GM20000 (cell line): ENCODE measurements at regions not wholly inside any gene's neighbourhood (a gene's known extent, or its start where the extent isn't known, plus 50 kb on each side); places are given as distances from the start of the nearest gene placed in this dataset.

Experiments used
- DNase-seq: peaks from one replicate; pipeline ENCODE4 v3.0.0; 2012; ENCODE audit warnings: low spot score
- TF ChIP-seq, protein P1 (sequence below): IDR thresholded peaks from 2 replicates; pipeline ENCODE4 v1.5.1; 2012; ENCODE audit warnings: mild to moderate bottlenecking, control low read depth; ENCODE audit errors: extremely low read depth, missing control alignments

DNA sequence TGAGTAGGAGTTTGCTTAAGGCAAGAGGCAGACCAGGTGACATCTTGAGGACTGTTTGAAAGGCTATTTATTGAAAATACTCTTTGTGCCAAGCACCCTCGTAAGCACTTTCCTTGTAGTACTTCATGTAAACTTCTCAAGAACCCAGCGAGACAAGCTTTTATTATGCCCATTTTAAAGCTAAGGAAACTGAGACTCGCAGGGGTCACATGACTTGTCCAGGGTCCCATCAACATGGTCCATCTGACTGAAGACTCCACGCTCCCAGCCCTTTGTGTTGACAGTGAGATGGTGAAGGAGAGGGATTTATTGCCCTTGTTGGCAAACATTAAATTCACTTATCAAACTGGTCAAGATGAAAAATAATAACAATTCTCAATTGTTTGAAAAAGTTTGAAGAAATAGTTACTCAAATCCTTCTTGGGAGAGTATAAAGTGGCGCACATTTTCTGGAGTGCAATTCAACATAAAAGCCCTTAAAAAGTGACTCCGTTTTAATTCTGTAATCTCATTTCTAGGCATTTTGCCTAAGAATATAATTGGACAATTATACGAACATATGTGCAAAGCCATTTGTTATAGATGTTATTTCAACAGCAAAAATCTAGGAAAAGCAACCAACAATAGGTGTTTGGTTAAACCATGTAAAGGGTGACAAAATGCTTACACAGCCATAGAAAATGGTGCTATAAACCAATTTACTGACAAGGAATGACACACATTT, 270.5 kb upstream of the NCKAP5 start:
- TF ChIP-seq, protein P1, sequence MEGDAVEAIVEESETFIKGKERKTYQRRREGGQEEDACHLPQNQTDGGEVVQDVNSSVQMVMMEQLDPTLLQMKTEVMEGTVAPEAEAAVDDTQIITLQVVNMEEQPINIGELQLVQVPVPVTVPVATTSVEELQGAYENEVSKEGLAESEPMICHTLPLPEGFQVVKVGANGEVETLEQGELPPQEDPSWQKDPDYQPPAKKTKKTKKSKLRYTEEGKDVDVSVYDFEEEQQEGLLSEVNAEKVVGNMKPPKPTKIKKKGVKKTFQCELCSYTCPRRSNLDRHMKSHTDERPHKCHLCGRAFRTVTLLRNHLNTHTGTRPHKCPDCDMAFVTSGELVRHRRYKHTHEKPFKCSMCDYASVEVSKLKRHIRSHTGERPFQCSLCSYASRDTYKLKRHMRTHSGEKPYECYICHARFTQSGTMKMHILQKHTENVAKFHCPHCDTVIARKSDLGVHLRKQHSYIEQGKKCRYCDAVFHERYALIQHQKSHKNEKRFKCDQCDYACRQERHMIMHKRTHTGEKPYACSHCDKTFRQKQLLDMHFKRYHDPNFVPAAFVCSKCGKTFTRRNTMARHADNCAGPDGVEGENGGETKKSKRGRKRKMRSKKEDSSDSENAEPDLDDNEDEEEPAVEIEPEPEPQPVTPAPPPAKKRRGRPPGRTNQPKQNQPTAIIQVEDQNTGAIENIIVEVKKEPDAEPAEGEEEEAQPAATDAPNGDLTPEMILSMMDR = no peak
- no peak for DNase-seq

DNA sequence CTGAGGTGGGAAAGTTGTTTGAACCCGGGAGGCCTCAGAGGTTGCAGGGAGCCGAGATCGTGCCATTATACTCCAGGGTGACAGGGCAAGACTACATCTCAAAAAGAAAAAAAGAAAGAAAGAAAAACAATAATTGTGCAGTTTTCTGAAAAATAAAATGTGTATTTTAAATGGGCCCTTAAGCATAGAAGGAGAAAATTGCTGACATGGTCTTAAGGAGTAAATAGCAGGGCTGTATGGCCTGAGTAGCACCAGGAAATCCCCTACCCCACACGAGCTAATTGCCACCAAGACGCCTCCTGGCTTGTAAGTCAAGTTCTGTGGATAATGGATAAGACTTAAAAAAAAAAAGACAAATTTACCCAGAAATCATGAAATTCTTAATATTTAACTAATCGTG, 271.4 kb upstream of the NCKAP5 start:
- TF ChIP-seq, protein P1 = no peak
- no peak for DNase-seq

DNA sequence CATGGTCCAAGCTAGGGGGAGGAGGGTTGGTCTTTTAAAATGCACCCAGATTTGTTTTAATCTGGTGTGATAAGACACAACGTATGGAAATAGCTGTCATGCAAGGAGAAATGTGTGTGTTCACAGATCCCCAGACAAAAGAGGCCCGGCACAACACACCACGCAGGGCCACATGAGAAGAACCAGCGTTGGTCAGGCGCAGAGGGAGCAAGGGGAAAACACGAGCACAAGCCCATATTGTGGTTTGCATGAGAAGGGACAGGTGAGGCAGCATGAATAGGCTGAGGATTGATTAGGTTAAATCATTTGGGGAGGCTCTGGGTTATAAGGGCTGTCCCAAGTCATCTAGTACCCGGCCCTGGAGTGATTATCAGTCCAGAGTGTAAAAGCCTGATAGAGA, 272.5 kb upstream of the NCKAP5 start:
- TF ChIP-seq, protein P1 = no peak
- DNase-seq = no peak

DNA sequence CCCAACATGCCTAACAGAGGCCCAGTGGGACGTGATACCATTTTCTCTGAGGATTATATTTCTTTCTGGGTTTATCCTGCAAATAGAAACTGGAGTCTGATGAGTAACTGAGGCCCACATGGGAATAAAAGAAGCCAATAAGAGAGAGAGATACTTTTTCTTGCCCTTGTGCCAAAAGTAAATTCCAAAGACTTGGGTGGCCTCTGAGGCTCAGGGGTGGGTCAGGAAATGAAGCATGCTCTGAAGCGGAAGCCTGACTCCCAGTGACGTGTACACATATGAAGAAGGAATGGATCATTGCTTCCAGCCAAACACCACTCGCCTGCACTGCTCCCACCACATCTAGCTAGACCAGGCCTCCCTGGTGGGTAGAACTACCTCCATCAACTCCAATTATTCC, 273.6 kb upstream of the NCKAP5 start:
- TF ChIP-seq, protein P1 = no peak
- DNase-seq = no peak

DNA sequence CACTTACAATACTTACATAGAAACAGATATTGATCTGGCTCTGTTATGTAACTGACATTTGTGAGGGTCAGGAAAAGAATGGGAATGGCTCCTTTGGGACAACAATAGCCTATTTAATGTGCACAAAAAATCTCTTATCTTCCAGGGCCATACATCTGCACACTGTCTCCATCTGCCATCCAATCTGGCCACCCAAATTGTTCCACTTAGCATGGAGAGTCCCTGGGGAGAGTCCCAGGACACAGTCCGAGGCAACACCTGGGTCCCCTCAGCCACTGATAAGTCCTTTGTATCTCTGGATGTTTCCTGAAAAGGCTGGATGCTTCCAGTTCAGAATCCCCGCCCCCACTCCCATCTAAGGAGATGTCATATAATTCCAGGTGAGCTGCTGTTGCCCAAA, 274.2 kb upstream of the NCKAP5 start:
- TF ChIP-seq, protein P1 = no peak
- no peak for DNase-seq

DNA sequence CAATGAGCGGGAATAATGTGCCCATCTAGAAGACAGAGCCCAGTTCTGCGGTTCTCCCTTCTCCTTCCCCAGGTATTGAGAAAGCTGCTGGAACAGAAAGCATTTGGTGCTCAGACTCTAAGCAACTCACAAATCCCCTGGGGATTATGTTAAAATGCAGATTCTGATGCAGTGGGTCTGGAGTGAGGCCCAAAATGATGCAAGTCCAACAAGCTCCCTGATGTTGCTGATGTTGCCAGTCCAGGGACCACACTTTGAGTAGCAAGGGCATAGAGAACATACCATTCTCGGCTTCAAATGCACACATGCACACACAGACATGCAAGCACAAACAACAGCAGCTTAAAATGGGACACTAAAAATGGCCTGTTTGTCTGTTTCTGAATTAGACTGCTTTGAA, 274.8 kb upstream of the NCKAP5 start:
- no peak for DNase-seq
- TF ChIP-seq, protein P1 = no peak

DNA sequence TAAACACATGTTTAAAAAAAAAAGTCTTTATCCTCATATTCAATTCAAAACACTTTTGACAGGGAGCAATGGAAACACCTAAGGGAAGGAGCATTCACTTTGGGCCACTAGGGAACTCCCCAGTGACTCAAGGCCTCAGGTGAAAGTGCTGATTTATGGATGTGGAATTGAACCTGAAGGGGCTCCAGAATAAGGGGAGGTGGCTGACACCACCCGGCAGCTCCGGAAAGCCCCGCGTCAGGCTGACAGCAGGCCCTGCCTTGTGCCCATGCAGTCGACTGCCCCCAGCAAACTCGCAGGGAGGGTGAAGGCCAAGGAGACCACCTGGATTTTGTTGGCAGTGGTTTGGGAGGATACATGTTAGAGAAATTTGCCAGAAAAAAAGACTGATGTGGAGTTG, 275.3 kb upstream of the NCKAP5 start:
- TF ChIP-seq, protein P1 = no peak
- DNase-seq = no peak
